ENCODE measurements at regions not wholly inside any gene's neighbourhood (a gene's known extent, or its start where the extent isn't known, plus 50 kb on each side); places are given as distances from the start of the nearest gene placed in this dataset.

GRCh38 chr20:57007171-57007540, 259.3 kb downstream of the BMP7 start:
- no peak overlapping the region for H3K4me3 ChIP-seq (ENCODE audit: low read length)
- H3K4me1 ChIP-seq (ENCODE audit: insufficient read depth, low read length) = no peaks in the 10 kb centered on the region
- peaks cover 3% of the 10 kb centered on the region for H3K27me3 ChIP-seq (ENCODE audit: insufficient read depth, low read length)
- H3K9me3 ChIP-seq (ENCODE audit: low read depth, low read length) = no peaks in the 10 kb centered on the region

GRCh38 chr20:57008217-57008616, 258.2 kb downstream of the BMP7 start:
- Histone ChIP-seq H3K4me1 (ENCODE audit: insufficient read depth, low read length) (no peaks in the 10 kb centered on the region), H3K4me3 (ENCODE audit: low read length) (no peak overlapping the region), H3K9me3 (ENCODE audit: low read depth, low read length) (no peaks in the 10 kb centered on the region), H3K27me3 (ENCODE audit: insufficient read depth, low read length) (peaks cover 11% of the 10 kb centered on the region)

GRCh38 chr20:57009355-57009754, 257.1 kb downstream of the BMP7 start:
- Histone ChIP-seq H3K4me3 (ENCODE audit: low read length) (no peak overlapping the region), H3K27me3 (ENCODE audit: insufficient read depth, low read length) (peaks cover 12% of the 10 kb centered on the region), H3K4me1 (ENCODE audit: insufficient read depth, low read length) (no peaks in the 10 kb centered on the region), H3K9me3 (ENCODE audit: low read depth, low read length) (no peaks in the 10 kb centered on the region)

- no peaks in the 10 kb centered on the region for H3K9me3 ChIP-seq (ENCODE audit: low read depth, low read length)
- no peak overlapping the region for H3K4me3 ChIP-seq (ENCODE audit: low read length)
- no peaks in the 10 kb centered on the region for H3K4me1 ChIP-seq (ENCODE audit: insufficient read depth, low read length)
- peaks cover 15% of the 10 kb centered on the region for H3K27me3 ChIP-seq (ENCODE audit: insufficient read depth, low read length)
Measured at GRCh38 chr20:57009775-57010174, 256.7 kb downstream of the BMP7 start.

GRCh38 chr20:57012691-57013090, 253.8 kb downstream of the BMP7 start:
- no peak overlapping the region for H3K4me3 ChIP-seq (ENCODE audit: low read length)
- no peaks in the 10 kb centered on the region for H3K4me1 ChIP-seq (ENCODE audit: insufficient read depth, low read length)
- peaks cover 12% of the 10 kb centered on the region for H3K27me3 ChIP-seq (ENCODE audit: insufficient read depth, low read length)

GRCh38 chr20:57013217-57013616, 253.2 kb downstream of the BMP7 start:
- H3K4me3 ChIP-seq (ENCODE audit: low read length) = no peak overlapping the region
- H3K4me1 ChIP-seq (ENCODE audit: insufficient read depth, low read length) = no peaks in the 10 kb centered on the region
- peaks cover 12% of the 10 kb centered on the region for H3K27me3 ChIP-seq (ENCODE audit: insufficient read depth, low read length)
- H3K9me3 ChIP-seq (ENCODE audit: low read depth, low read length) = no peaks in the 10 kb centered on the region

More at GRCh38 chr20:57012691-57013090, 253.8 kb downstream of the BMP7 start:
- no peaks in the 10 kb centered on the region for H3K9me3 ChIP-seq (ENCODE audit: low read depth, low read length)

- H3K27me3 ChIP-seq (ENCODE audit: insufficient read depth, low read length) = peaks cover 12% of the 10 kb centered on the region
- no peaks in the 10 kb centered on the region for H3K9me3 ChIP-seq (ENCODE audit: low read depth, low read length)
- no peaks in the 10 kb centered on the region for H3K4me1 ChIP-seq (ENCODE audit: insufficient read depth, low read length)
- no peak overlapping the region for H3K4me3 ChIP-seq (ENCODE audit: low read length)
Measured at GRCh38 chr20:57013741-57014140, 252.7 kb downstream of the BMP7 start.

- no peaks in the 10 kb centered on the region for H3K4me1 ChIP-seq (ENCODE audit: insufficient read depth, low read length)
- no peaks in the 10 kb centered on the region for H3K9me3 ChIP-seq (ENCODE audit: low read depth, low read length)
- H3K27me3 ChIP-seq (ENCODE audit: insufficient read depth, low read length) = no peaks in the 10 kb centered on the region
- H3K4me3 ChIP-seq (ENCODE audit: low read length) = no peak overlapping the region
Measured at GRCh38 chr20:57020364-57020763, 246.1 kb downstream of the BMP7 start.

- no peaks in the 10 kb centered on the region for H3K9me3 ChIP-seq (ENCODE audit: low read depth, low read length)
- no peaks in the 10 kb centered on the region for H3K4me1 ChIP-seq (ENCODE audit: insufficient read depth, low read length)
- H3K4me3 ChIP-seq (ENCODE audit: low read length) = no peak overlapping the region
- H3K27me3 ChIP-seq (ENCODE audit: insufficient read depth, low read length) = no peaks in the 10 kb centered on the region
Measured at GRCh38 chr20:57022306-57022705, 244.1 kb downstream of the BMP7 start.

GRCh38 chr20:57023007-57023406, 243.4 kb downstream of the BMP7 start:
- Histone ChIP-seq H3K27me3 (ENCODE audit: insufficient read depth, low read length) (no peaks in the 10 kb centered on the region), H3K9me3 (ENCODE audit: low read depth, low read length) (no peaks in the 10 kb centered on the region), H3K4me1 (ENCODE audit: insufficient read depth, low read length) (no peaks in the 10 kb centered on the region), H3K4me3 (ENCODE audit: low read length) (no peak overlapping the region)

- Histone ChIP-seq H3K4me3 (ENCODE audit: low read length) (no peak overlapping the region), H3K4me1 (ENCODE audit: insufficient read depth, low read length) (no peaks in the 10 kb centered on the region), H3K27me3 (ENCODE audit: insufficient read depth, low read length) (no peaks in the 10 kb centered on the region), H3K9me3 (ENCODE audit: low read depth, low read length) (no peaks in the 10 kb centered on the region)
Measured at GRCh38 chr20:57023997-57024396, 242.4 kb downstream of the BMP7 start.

- no peaks in the 10 kb centered on the region for H3K9me3 ChIP-seq (ENCODE audit: low read depth, low read length)
- no peak overlapping the region for H3K4me3 ChIP-seq (ENCODE audit: low read length)
- H3K27me3 ChIP-seq (ENCODE audit: insufficient read depth, low read length) = no peaks in the 10 kb centered on the region
- H3K4me1 ChIP-seq (ENCODE audit: insufficient read depth, low read length) = no peaks in the 10 kb centered on the region
Measured at GRCh38 chr20:57024849-57025248, 241.6 kb downstream of the BMP7 start.

GRCh38 chr20:57025261-57025660, 241.2 kb downstream of the BMP7 start:
- Histone ChIP-seq H3K27me3 (ENCODE audit: insufficient read depth, low read length) (no peaks in the 10 kb centered on the region), H3K9me3 (ENCODE audit: low read depth, low read length) (no peaks in the 10 kb centered on the region), H3K4me3 (ENCODE audit: low read length) (no peak overlapping the region), H3K4me1 (ENCODE audit: insufficient read depth, low read length) (no peaks in the 10 kb centered on the region)

- Histone ChIP-seq H3K9me3 (ENCODE audit: low read depth, low read length) (no peaks in the 10 kb centered on the region), H3K27me3 (ENCODE audit: insufficient read depth, low read length) (no peaks in the 10 kb centered on the region), H3K4me1 (ENCODE audit: insufficient read depth, low read length) (no peaks in the 10 kb centered on the region), H3K4me3 (ENCODE audit: low read length) (no peak overlapping the region)
Measured at GRCh38 chr20:57025666-57026224, 240.7 kb downstream of the BMP7 start.

GRCh38 chr20:57027777-57028176, 238.7 kb downstream of the BMP7 start:
- no peak overlapping the region for H3K4me3 ChIP-seq (ENCODE audit: low read length)
- no peaks in the 10 kb centered on the region for H3K27me3 ChIP-seq (ENCODE audit: insufficient read depth, low read length)
- no peaks in the 10 kb centered on the region for H3K9me3 ChIP-seq (ENCODE audit: low read depth, low read length)
- H3K4me1 ChIP-seq (ENCODE audit: insufficient read depth, low read length) = no peaks in the 10 kb centered on the region

All from mononuclear cell (primary cell).